GM12891 (cell line): ENCODE measurements at regions not wholly inside any gene's neighbourhood (a gene's known extent, or its start where the extent isn't known, plus 50 kb on each side); places are given as distances from the start of the nearest gene placed in this dataset.
"Not testable (repeated sequence)": the region's sequence is repeated elsewhere in the genome, so short reads cannot be mapped to it uniquely, and the experiment has no call there.

Experiments used
- DNase-seq: peaks from one replicate; pipeline ENCODE4 v3.0.0; 2011; ENCODE audit warnings: low spot score; ENCODE audit not compliant: insufficient read length
- FAIRE-seq: peaks from 2 replicates; lab custom pipeline; 2011; peaks lifted over from hg19 to GRCh38; lab: Jason Lieb, UNC
- PAX5 ChIP-seq: IDR thresholded peaks from 2 replicates; pipeline ENCODE4 v1.6.1; 2011; ENCODE audit warnings: low read length, moderate library complexity, mild to moderate bottlenecking; ENCODE audit not compliant: insufficient read depth, severe bottlenecking
- POLR2A ChIP-seq: IDR thresholded peaks from 2 replicates; pipeline ENCODE4 v1.6.1; 2011; ENCODE audit warnings: low read depth, low read length, control low read depth
- POLR2AphosphoS5 ChIP-seq: IDR thresholded peaks from 2 replicates; pipeline ENCODE4 v1.6.1; 2011; ENCODE audit warnings: low read depth, low read length, control low read depth
- POU2F2 ChIP-seq: IDR thresholded peaks from 2 replicates; pipeline ENCODE4 v1.6.1; 2011; ENCODE audit warnings: low read depth, mild to moderate bottlenecking, control low read depth, low read length, moderate library complexity
- SPI1 ChIP-seq: IDR thresholded peaks from 2 replicates; pipeline ENCODE4 v1.6.1; 2011; ENCODE audit warnings: low read depth, low read length, control low read depth
- TAF1 ChIP-seq: IDR thresholded peaks from 2 replicates; pipeline ENCODE4 v1.6.1; 2011; ENCODE audit warnings: low read depth, low read length, control low read depth

DNA sequence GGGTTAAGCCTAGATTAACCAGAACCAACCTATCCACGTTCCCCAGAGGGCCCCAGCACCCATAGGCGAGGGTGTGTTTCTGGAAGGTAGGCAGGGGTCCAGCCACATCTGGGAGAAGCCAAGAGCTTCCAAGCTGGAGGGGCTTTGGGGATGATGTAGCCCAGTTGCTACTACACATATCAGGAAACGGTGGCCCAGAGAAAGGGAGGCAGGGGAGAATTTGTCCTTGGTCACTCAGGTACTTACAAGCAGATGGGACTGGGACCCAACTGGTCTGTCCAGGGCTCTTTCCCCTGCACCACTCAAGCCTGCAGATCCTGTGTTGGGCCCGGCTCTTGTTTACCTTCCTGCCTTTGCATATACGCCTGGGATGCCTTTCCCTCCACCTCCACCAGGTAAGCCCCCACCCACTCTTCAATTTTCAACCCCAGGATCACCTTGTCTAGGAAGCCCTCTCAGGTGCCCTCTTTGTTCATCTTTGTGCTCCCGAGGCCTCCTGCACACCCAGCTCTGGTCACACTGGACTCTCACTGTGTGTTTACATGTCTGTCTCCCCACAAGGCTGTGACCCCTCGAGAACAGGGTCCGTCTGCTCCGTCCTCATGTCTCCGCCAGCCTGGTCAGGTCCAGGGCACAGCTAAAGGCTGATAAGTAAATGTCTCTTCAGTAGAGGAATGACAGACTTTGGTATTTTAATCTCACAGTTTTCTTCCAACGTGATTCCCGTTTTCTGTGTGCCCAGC, 204.4 kb upstream of the LINGO1 start:
- DNase-seq (no peak), FAIRE-seq (no peak)
- TF ChIP-seq POLR2AphosphoS5 (no peak), POU2F2 (no peak), PAX5 (no peak), TAF1 (no peak)

DNA sequence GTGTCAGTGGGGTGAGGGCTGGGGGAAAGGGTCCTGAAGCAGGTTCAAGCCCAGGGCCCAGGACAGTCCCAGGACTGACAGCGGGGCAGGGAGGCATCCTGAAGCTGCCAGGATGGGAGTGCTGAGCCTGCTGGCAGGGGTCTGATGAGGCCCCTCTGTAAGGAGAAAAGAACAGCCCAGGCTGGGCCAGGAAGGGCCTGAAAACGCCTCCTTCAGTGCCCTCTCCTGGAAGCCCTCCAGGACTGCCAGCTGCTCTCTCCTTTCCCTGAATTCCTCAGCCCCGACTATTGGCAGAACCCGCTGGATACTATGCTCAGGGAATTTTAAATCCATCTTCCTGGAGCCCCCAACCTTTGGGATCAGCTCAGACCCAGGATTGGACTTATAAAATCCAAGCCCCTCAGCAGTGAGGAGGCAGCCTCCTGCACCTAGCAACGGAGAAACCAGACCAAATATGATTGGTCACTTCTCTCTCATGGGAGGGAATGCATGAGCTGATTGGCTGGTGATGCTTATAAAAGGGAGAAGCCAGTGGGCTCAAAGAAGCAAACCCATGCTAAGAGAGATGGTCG, 203.5 kb upstream of the LINGO1 start:
- DNase-seq: peak; percentile 59
- FAIRE-seq: no peak

DNA sequence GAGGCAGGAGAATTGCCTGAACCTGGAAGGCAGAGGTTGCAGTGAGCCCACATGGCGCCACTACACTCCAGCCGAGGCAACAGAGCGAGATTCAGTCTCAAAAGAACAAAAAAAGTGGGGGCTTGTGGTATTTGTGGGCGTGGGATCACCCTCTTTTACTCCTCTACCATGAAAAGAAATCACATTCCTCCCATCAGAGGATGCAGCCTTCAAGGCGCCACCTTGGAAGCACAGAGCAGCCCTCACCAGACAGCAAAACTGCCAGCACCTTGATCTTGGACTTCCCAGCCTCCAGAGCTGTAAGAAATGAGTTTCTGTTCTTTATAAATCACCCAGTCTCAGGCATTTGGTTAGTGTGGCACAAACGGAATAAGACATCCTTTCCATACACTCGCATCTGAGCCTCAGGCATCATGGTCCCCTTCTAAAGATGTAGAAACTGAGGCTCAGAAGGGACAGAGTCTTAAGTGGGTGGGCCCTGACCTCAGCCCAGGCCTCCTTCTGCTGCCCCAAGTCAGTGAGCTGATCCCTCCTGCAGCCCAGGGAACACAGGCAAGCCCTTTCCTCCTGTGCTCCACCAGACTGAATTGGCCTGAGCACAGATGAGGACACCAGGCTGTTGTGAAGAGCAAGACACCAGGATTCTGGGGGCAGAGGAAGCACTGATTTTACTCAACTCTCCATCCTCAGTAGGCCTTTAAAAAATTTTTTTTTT, 201.7 kb upstream of the LINGO1 start:
- no peak for FAIRE-seq
- DNase-seq: no peak
- TF ChIP-seq TAF1: no peak
- TF ChIP-seq PAX5: no peak
- no peak for TF ChIP-seq POLR2A

More for the DNA sequence above, 203.5 kb upstream of the LINGO1 start:
- no peak for TF ChIP-seq PAX5
- no peak for TF ChIP-seq POU2F2
- no peak for TF ChIP-seq SPI1

GRCh38 chr15:77832874-77833273, 200.2 kb upstream of the LINGO1 start:
- no peak for TF ChIP-seq POU2F2
- TF ChIP-seq SPI1: no peak
- no peak for FAIRE-seq
- DNase-seq: no peak

DNA sequence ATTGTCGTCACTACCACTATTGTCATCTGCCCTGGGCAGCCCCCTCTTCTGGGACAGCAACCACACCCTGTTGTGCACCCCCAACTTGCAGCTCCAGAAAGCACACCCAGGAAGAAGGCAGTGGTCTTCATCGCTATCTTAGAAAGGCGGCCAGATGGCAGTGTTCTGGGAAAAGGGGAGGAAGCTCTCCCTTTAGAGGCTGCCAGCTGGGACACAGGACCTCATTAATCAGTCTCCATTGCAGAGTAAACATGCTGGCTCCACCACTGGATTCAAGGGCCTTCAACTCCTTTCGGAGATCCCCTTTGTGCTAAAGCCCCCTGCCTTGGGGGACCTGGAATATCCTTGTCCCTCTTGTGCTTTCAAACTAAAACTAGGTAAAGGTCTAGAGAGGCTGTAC, 199.3 kb upstream of the LINGO1 start:
- no peak for FAIRE-seq
- no peak for TF ChIP-seq POLR2A
- TF ChIP-seq PAX5: no peak
- no peak for TF ChIP-seq SPI1
- no peak for TF ChIP-seq POLR2AphosphoS5
- TF ChIP-seq TAF1: no peak
- TF ChIP-seq POU2F2: no peak
- no peak for DNase-seq

GRCh38 chr15:77830051-77830468, 197.3 kb upstream of the LINGO1 start:
- FAIRE-seq (no peak), DNase-seq (no peak)
- TF ChIP-seq SPI1 (no peak), POU2F2 (no peak), POLR2A (no peak), POLR2AphosphoS5 (no peak), PAX5 (no peak), TAF1 (no peak)

DNA sequence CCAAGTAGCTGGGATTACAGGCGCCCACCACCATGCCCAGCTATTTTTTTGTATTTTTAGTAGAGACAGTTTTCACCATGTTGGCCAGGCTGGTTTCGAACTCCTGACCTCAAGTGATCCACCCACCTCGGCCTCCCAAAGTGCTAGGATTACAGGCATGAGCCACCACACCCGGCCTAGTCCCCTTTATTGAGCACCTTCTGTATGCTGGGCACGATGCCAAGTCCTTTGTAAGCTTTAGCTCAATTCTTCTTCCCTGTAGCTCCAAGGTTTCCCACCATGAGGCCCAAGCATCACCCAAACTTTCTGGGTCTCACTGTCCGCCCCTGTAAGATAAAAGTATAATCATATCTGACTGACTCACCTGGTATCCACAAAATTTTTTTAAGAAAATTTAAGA, 196.6 kb upstream of the LINGO1 start:
- FAIRE-seq, DNase-seq: not testable (repeated sequence)

DNA sequence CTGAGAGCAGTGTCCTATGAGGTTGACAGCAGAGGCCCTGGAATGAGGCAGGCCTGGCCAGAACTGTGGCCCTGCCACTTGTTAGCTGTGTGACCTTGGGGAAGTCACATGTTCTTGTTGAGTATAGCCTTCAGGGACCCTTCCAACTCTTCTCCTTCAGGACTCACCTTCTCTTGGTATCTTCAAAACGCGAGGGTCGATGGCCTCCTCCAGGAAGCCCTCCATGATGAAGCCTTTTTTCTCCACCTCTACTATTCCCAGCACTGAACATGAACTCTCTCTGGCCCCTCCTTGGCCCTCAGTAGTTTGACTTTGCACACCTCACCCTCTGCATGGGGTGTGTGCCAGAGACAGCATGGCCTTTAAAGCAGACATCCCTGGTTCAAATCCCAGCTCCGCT, 195.1 kb upstream of the LINGO1 start:
- DNase-seq (no peak), FAIRE-seq (no peak)
- TF ChIP-seq PAX5: no peak
- no peak for TF ChIP-seq POLR2A
- TF ChIP-seq POU2F2: no peak
- TF ChIP-seq POLR2AphosphoS5: no peak
- TF ChIP-seq TAF1: no peak
- no peak for TF ChIP-seq SPI1

GRCh38 chr15:77826006-77826695, 193.4 kb upstream of the LINGO1 start:
- DNase-seq (no peak), FAIRE-seq (no peak)
- TF ChIP-seq SPI1 (no peak), POU2F2 (no peak), POLR2AphosphoS5 (no peak), PAX5 (no peak), TAF1 (no peak), POLR2A (no peak)

GRCh38 chr15:77825546-77825945, 192.8 kb upstream of the LINGO1 start:
- TF ChIP-seq POLR2AphosphoS5 (no peak), SPI1 (no peak), POU2F2 (no peak), TAF1 (no peak), PAX5 (no peak), POLR2A (no peak)
- no peak for DNase-seq
- FAIRE-seq: no peak
